ENCODE measurements at regions not wholly inside any gene's neighbourhood (a gene's known extent, or its start where the extent isn't known, plus 50 kb on each side); places are given as distances from the start of the nearest gene placed in this dataset.

GRCh38 chr6:102717737-102718456 lies 1324.4 kb downstream of the GRIK2 start:
- no peak for FAIRE-seq

GRCh38 chr6:102717252-102717651 lies 1323.7 kb downstream of the GRIK2 start:
- no peak for TF ChIP-seq POLR2AphosphoS5 (IDR thresholded peaks at IDR 0.05; ENCODE audit: low read depth, low read length)
- TF ChIP-seq TAF1 (IDR thresholded peaks at IDR 0.05; ENCODE audit: borderline replicate concordance, low read depth, low read length): no peak
- TF ChIP-seq POLR2A (IDR thresholded peaks at IDR 0.05; ENCODE audit: low read depth, low read length): no peak
- DNase-seq (ENCODE audit: insufficient read length) (no peak), FAIRE-seq (no peak)

More at GRCh38 chr6:102717737-102718456, 1324.4 kb downstream of the GRIK2 start:
- no peak for DNase-seq (ENCODE audit: insufficient read length)
- TF ChIP-seq POLR2A (IDR thresholded peaks at IDR 0.05; ENCODE audit: low read depth, low read length) (no peak), TAF1 (IDR thresholded peaks at IDR 0.05; ENCODE audit: borderline replicate concordance, low read depth, low read length) (no peak), POLR2AphosphoS5 (IDR thresholded peaks at IDR 0.05; ENCODE audit: low read depth, low read length) (no peak)

GRCh38 chr6:102701019-102701418 lies 1307.5 kb downstream of the GRIK2 start:
- FAIRE-seq (no peak), DNase-seq (ENCODE audit: insufficient read length) (no peak)
- TF ChIP-seq POLR2AphosphoS5 (IDR thresholded peaks at IDR 0.05; ENCODE audit: low read depth, low read length) (no peak), TAF1 (IDR thresholded peaks at IDR 0.05; ENCODE audit: borderline replicate concordance, low read depth, low read length) (no peak), POLR2A (IDR thresholded peaks at IDR 0.05; ENCODE audit: low read depth, low read length) (no peak)

- DNase-seq (ENCODE audit: insufficient read length): no peak
- TF ChIP-seq POLR2AphosphoS5 (IDR thresholded peaks at IDR 0.05; ENCODE audit: low read depth, low read length) (no peak), TAF1 (IDR thresholded peaks at IDR 0.05; ENCODE audit: borderline replicate concordance, low read depth, low read length) (no peak), POLR2A (IDR thresholded peaks at IDR 0.05; ENCODE audit: low read depth, low read length) (no peak)
- no peak for FAIRE-seq
Observed at GRCh38 chr6:102686461-102686860, 1293.0 kb downstream of the GRIK2 start.

- TF ChIP-seq POLR2A (IDR thresholded peaks at IDR 0.05; ENCODE audit: low read depth, low read length) (no peak), TAF1 (IDR thresholded peaks at IDR 0.05; ENCODE audit: borderline replicate concordance, low read depth, low read length) (no peak), POLR2AphosphoS5 (IDR thresholded peaks at IDR 0.05; ENCODE audit: low read depth, low read length) (no peak)
- FAIRE-seq (no peak), DNase-seq (ENCODE audit: insufficient read length) (no peak)
Observed at GRCh38 chr6:102680413-102680812, 1286.9 kb downstream of the GRIK2 start.

GRCh38 chr6:102679865-102680264 lies 1286.4 kb downstream of the GRIK2 start:
- FAIRE-seq: no peak
- TF ChIP-seq POLR2AphosphoS5 (IDR thresholded peaks at IDR 0.05; ENCODE audit: low read depth, low read length) (no peak), POLR2A (IDR thresholded peaks at IDR 0.05; ENCODE audit: low read depth, low read length) (no peak), TAF1 (IDR thresholded peaks at IDR 0.05; ENCODE audit: borderline replicate concordance, low read depth, low read length) (no peak)

GRCh38 chr6:102677225-102677624 lies 1283.7 kb downstream of the GRIK2 start:
- TF ChIP-seq POLR2AphosphoS5 (IDR thresholded peaks at IDR 0.05; ENCODE audit: low read depth, low read length) (no peak), POLR2A (IDR thresholded peaks at IDR 0.05; ENCODE audit: low read depth, low read length) (no peak), TAF1 (IDR thresholded peaks at IDR 0.05; ENCODE audit: borderline replicate concordance, low read depth, low read length) (no peak)
- DNase-seq (ENCODE audit: insufficient read length): no peak
- FAIRE-seq: no peak

More at GRCh38 chr6:102679865-102680264, 1286.4 kb downstream of the GRIK2 start:
- DNase-seq (ENCODE audit: insufficient read length): no peak

GRCh38 chr6:102670735-102671134 lies 1277.2 kb downstream of the GRIK2 start:
- TF ChIP-seq POLR2A (IDR thresholded peaks at IDR 0.05; ENCODE audit: low read depth, low read length): no peak
- TF ChIP-seq TAF1 (IDR thresholded peaks at IDR 0.05; ENCODE audit: borderline replicate concordance, low read depth, low read length): no peak
- TF ChIP-seq POLR2AphosphoS5 (IDR thresholded peaks at IDR 0.05; ENCODE audit: low read depth, low read length): no peak
- FAIRE-seq (no peak), DNase-seq (ENCODE audit: insufficient read length) (no peak)

GRCh38 chr6:102662851-102663250 lies 1269.3 kb downstream of the GRIK2 start:
- DNase-seq (ENCODE audit: insufficient read length) (no peak), FAIRE-seq (no peak)
- TF ChIP-seq POLR2A (IDR thresholded peaks at IDR 0.05; ENCODE audit: low read depth, low read length): no peak
- TF ChIP-seq TAF1 (IDR thresholded peaks at IDR 0.05; ENCODE audit: borderline replicate concordance, low read depth, low read length): no peak
- no peak for TF ChIP-seq POLR2AphosphoS5 (IDR thresholded peaks at IDR 0.05; ENCODE audit: low read depth, low read length)

GRCh38 chr6:102660303-102660702 lies 1266.8 kb downstream of the GRIK2 start:
- FAIRE-seq: no peak
- TF ChIP-seq POLR2AphosphoS5 (IDR thresholded peaks at IDR 0.05; ENCODE audit: low read depth, low read length): no peak
- no peak for TF ChIP-seq TAF1 (IDR thresholded peaks at IDR 0.05; ENCODE audit: borderline replicate concordance, low read depth, low read length)
- TF ChIP-seq POLR2A (IDR thresholded peaks at IDR 0.05; ENCODE audit: low read depth, low read length): no peak
- no peak for DNase-seq (ENCODE audit: insufficient read length)

GRCh38 chr6:102655823-102656222 lies 1262.3 kb downstream of the GRIK2 start:
- DNase-seq (ENCODE audit: insufficient read length): no peak
- FAIRE-seq: no peak
- TF ChIP-seq TAF1 (IDR thresholded peaks at IDR 0.05; ENCODE audit: borderline replicate concordance, low read depth, low read length): no peak
- no peak for TF ChIP-seq POLR2AphosphoS5 (IDR thresholded peaks at IDR 0.05; ENCODE audit: low read depth, low read length)
- TF ChIP-seq POLR2A (IDR thresholded peaks at IDR 0.05; ENCODE audit: low read depth, low read length): no peak

GRCh38 chr6:102641426-102641825 lies 1247.9 kb downstream of the GRIK2 start:
- no peak for DNase-seq (ENCODE audit: insufficient read length)
- TF ChIP-seq TAF1 (IDR thresholded peaks at IDR 0.05; ENCODE audit: borderline replicate concordance, low read depth, low read length): no peak
- no peak for FAIRE-seq

Data from GM12892 (cell line).